NCI-H526 treated with DMSO at 0.1 percent for 48 hours (cell line): ENCODE measurements at regions not wholly inside any gene's neighbourhood (a gene's known extent, or its start where the extent isn't known, plus 50 kb on each side); places are given as distances from the start of the nearest gene placed in this dataset.

Source experiments
- DNase-seq: peaks from one replicate; lab custom pipeline; 2025; lab: John Stamatoyannopoulos, UW

- no peak for DNase-seq
Measured at GRCh38 chr3:161555320-161555719, 58.7 kb downstream of the OTOL1 start.

DNA sequence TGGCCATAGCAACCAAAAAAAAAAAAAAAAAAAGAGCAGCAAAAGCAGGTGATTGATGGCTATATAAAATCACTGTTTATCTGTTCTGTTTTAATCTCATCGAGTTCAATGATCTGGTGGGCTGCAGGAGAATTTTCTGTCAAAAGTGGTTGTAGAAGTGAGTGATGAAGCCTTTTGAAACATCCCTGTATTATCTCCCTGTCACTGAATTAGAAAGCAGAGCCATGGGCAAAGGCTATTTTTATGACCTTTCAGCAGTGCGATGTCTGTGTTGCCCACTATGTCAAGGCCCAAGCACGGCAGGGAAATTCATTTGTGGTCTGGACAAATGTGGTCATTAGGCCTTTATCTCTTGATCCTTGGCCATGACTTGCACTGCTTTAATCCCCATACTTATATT lies 59.9 kb downstream of the OTOL1 start:
- DNase-seq: no peak

DNA sequence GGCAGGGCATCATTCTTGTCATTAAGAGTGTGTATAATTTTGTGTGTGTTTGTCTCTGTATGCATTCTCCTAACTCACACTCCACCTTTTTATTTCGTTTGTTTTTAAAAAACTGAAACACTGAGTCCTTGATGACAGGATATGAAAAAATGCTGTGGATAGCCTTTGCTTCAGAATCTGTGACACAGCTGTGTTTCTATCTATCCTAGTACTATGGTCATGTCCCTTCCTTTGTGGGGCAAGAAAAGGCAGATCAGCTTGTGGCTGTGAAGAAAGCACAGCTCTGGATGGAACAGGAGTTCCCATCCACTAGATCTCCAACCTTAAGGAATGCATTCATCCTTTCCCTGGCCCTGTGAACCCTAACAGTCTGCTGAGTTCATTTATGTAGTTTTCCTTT lies 60.3 kb downstream of the OTOL1 start:
- DNase-seq: no peak

DNA sequence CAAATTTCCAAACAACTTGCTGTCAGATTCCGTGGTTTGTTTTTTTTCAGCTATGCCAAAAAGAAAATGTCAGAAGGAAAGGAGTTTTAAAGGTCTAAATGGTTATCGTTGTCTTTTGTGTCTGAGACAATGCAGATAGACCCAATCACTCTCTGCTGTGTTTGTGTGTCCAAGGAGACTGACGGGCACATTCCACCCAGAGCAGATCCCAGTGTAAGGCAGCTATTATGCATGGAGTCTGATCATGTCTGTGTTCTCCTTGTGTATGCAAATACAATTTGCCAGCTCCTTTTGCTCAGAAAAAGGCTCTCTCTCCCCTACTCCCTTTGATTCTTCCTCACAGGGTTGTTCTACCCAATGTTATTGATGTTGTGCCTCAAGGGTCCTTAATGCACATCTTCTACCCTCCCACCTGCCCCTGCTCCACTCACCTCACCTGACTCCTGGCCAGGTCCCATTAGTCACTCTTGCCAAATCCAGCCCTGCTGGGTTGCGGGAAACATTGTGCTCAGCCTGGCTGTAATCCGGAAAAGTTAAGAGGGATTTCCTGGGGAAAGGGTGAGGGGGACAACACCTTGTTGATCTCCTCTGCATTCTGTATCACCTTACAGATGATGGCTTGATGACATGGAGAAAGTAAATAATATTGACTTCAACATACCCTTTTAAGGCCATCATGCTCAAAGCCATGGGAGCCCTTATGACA lies 61.0 kb downstream of the OTOL1 start:
- no peak for DNase-seq

- DNase-seq: no peak
Measured at GRCh38 chr3:161558236-161558635, 61.6 kb downstream of the OTOL1 start.

- DNase-seq: peak; percentile 11
Measured at GRCh38 chr3:161559177-161559998, 62.8 kb downstream of the OTOL1 start.

DNA sequence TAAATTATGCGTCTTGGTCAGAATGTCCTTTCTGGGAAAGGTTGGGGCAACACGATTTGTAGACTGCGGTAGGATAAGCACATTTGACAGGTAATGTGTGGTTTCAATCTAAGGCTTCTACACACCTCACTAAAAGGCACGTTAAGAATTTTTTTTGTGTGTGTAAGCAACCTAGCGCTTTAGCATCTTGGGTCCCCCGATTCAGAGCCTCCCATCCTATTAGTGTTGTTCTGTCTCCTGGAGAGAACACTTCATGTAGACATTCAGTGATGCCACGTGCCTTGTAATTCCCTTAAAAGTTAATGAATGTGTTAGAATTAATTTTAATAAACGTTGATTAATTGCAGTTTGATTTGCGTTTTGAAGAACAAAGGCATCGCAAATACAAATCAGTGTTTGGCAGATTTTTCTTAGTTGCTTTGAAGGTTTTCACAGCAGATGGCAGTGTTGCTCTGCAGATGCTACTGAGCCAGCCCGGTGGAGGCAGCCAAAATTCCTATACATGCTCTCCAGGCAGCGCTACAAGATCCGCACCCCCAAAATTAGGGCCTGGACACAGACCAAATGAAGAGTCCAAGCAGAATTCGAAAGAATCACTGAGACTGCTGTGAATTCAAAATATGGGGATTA lies 63.5 kb downstream of the OTOL1 start:
- DNase-seq: peak; percentile 27

DNA sequence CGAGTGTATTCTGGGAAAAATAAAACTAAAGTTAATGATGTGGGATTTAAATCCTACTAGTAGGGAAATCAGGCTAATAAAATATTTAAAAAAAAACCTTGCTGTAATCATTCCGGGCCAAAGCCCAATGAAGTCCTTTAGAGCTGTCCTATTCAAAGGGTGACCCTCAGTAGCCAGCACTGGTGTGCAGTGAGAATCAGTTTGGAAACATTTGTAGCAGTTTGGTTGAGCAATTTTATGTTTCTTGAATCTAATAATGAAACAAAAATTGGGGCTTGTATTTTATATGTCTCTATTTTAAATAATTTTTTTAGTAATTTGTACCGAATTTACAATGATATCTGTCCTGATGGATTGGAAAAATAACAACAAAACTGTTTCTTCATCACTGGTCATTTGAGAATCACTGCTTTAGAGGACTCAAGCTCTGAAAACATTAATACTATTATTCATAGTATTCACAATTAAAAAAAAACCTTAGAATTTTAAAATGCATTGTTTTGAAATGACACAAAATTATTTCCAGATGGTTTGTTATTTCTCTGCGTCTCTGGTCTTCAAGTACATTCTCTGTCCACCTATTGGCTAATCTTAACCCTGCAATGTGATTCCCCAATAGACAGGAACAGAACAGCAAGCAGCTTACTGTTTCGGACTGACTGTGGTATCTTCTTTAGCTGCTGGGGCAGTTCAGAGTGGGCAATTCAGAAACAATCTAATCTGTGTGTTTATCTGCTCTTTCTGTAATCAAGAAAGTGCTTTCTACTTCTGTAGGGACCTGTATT lies 71.2 kb downstream of the OTOL1 start:
- no peak for DNase-seq

GRCh38 chr3:161568671-161569070 lies 72.1 kb downstream of the OTOL1 start:
- DNase-seq: no peak

DNA sequence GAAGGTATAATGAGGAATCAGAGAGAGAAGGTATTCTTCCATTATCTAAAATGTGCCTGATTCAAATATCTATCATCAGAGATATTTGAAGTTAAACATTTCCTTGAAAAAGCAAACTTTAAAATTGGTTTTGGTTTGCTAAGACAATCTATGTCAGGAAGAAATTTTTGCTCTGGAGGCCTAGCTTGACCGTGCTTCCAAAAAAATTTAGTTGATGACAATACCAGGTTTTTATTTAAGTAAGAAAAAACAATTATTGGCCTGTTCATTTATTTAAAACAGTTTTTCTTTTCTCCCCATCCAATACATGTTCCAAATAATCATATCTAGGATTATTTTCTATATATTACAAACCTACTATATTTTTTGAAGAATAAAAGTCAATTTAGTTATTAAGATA lies 75.3 kb downstream of the OTOL1 start:
- no peak for DNase-seq

GRCh38 chr3:161573136-161573535 lies 76.5 kb downstream of the OTOL1 start:
- no peak for DNase-seq

DNA sequence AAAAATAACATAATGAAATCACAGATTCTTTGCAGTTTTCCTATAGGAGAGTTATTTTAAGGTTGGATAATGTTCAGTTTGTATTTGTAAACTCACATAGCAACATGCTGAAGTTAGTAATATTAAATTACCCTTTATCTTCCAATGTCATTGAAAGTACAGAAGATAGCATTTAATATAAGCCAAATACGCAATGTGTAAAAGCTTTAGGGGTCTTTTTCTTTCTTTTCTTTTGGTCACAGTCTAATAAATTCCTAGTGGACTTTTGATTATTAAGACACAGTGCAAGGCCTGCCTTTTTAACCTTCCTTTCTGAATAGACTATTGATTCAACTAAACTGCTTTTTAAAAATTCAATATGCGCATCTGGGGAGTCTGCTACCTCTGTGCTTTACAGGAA lies 79.3 kb downstream of the OTOL1 start:
- no peak for DNase-seq

- DNase-seq: no peak
Measured at GRCh38 chr3:161576311-161576710, 79.7 kb downstream of the OTOL1 start.

GRCh38 chr3:161576714-161577510 lies 80.3 kb downstream of the OTOL1 start:
- no peak for DNase-seq

DNA sequence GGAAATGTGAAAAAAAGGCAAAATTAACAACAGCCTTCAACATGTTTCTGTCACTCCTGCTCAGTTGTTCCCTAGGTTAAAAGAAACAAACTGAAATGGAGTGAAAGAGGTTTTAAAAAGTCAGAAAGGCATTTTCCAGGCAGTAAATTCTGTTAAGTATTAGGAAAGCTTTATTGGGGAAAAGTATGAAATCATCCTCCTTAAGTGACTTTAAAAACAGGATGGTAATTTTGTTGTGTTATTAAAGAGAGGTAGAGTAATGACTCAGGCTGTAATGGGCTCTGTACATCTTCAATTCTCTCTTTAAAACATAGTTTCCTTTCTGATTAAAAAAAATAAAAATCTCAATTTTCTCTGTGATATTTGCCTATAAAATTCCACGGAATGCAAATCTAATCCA lies 81.1 kb downstream of the OTOL1 start:
- no peak for DNase-seq

GRCh38 chr3:161579395-161580126 lies 83.0 kb downstream of the OTOL1 start:
- DNase-seq: no peak

DNA sequence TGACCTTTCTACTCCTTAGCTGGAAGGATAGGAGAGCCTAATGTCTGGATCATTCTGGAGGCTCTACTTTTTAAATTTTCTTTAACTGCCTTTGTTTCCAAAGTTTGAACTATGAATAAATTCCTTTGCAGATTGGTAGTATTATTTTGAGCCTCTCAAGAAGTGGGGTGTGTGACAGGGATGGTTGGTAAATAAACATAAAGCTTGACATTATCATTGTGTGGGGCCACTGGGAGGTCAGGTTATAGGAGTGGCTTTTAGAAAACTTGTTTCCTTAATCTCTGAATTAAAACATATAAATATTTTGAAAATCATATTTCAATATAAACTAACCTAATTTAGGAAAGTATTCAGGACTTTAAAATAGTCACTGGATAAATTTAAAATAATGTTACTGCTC lies 89.3 kb downstream of the OTOL1 start:
- no peak for DNase-seq

- no peak for DNase-seq
Measured at GRCh38 chr3:161586556-161587235, 90.1 kb downstream of the OTOL1 start.

GRCh38 chr3:161598639-161599038 lies 102.0 kb downstream of the OTOL1 start:
- no peak for DNase-seq

GRCh38 chr3:161599697-161600096 lies 103.1 kb downstream of the OTOL1 start:
- no peak for DNase-seq
